ENCODE measurements at regions not wholly inside any gene's neighbourhood (a gene's known extent, or its start where the extent isn't known, plus 50 kb on each side); places are given as distances from the start of the nearest gene placed in this dataset.

DNA sequence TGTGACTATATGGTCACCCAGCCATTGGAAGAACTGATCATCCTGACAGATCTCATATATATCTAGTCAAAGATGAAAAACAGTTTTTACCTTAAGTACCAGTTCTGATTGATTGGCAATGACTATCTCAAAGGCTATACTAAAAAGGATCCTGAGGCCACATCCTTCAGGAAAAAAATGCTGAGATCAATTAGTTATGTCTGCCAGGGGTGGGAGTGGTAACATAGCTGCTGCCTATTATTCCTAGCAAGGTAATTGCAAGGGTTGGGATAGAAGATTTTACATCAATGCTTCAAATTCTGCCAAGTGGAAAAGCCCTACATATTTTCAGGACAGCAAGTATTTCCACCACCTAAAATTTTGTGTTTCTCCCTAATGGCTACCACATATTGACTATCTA lies 114.7 kb downstream of the C1D start:
- no peak overlapping the region for H2AFZ ChIP-seq (ENCODE audit: low read depth, low read length, poor library complexity, severe bottlenecking)
- no peaks in the 10 kb centered on the region for H4K20me1 ChIP-seq (ENCODE audit: insufficient read depth)
- no peak for ATAC-seq
- ChIA-PET RAD21 (ENCODE audit: low non-redundant PET in 1 of 2, low total read pairs in 2 of 2, uncharacterized antibody in 2 of 2, unreplicated experiment in 2 of 2) (no interaction called here), CTCF (no interaction called here), POLR2A (no interaction called here)
- DNase-seq (ENCODE audit: low read depth, low spot score), result no peak
- H3K79me2 ChIP-seq (ENCODE audit: insufficient read depth, low read length), result no peaks in the 10 kb centered on the region
- no peaks in the 10 kb centered on the region for H3K36me3 ChIP-seq (ENCODE audit: control insufficient read depth in 1 of 2, insufficient read depth in 2 of 2, low read length in 2 of 2)
- no peak overlapping the region for H3K4me2 ChIP-seq (ENCODE audit: low read length)
- peaks cover 0 to 3% of the 10 kb centered on the region in 2 experiments; a peak in 1 of 4 replicates for H3K9me3 ChIP-seq (ENCODE audit: control insufficient read depth in 1 of 2, insufficient read depth in 1 of 2, low read depth in 1 of 2, low read length in 2 of 2)
- H3K9me2 ChIP-seq (ENCODE audit: insufficient read depth), result no peaks in the 10 kb centered on the region
- no peak overlapping the region for H3K9ac ChIP-seq (ENCODE audit: low read length)
- H3K27ac ChIP-seq (ENCODE audit: low read depth, low read length), result no peak overlapping the region
- BruUV-seq (replicated peaks), result no TSS peak
- intact Hi-C loops (cut with micrococcal nuclease), result no loop called here
- TF ChIP-seq ELF1 (IDR thresholded peaks at IDR 0.05; ENCODE audit: borderline replicate concordance, low read depth) (no peak), TCF7L2 (IDR thresholded peaks at IDR 0.05; ENCODE audit: borderline replicate concordance, extremely low read depth, insufficient read depth, insufficient read length) (no peak), ZBTB33 (IDR thresholded peaks at IDR 0.05; ENCODE audit: extremely low read depth, insufficient replicate concordance, low read length) (no peak), FOSL1 (IDR thresholded peaks at IDR 0.05; ENCODE audit: low read depth) (no peak), ZFX (IDR thresholded peaks at IDR 0.05) (no peak)
- TF ChIP-seq, protein P1, sequence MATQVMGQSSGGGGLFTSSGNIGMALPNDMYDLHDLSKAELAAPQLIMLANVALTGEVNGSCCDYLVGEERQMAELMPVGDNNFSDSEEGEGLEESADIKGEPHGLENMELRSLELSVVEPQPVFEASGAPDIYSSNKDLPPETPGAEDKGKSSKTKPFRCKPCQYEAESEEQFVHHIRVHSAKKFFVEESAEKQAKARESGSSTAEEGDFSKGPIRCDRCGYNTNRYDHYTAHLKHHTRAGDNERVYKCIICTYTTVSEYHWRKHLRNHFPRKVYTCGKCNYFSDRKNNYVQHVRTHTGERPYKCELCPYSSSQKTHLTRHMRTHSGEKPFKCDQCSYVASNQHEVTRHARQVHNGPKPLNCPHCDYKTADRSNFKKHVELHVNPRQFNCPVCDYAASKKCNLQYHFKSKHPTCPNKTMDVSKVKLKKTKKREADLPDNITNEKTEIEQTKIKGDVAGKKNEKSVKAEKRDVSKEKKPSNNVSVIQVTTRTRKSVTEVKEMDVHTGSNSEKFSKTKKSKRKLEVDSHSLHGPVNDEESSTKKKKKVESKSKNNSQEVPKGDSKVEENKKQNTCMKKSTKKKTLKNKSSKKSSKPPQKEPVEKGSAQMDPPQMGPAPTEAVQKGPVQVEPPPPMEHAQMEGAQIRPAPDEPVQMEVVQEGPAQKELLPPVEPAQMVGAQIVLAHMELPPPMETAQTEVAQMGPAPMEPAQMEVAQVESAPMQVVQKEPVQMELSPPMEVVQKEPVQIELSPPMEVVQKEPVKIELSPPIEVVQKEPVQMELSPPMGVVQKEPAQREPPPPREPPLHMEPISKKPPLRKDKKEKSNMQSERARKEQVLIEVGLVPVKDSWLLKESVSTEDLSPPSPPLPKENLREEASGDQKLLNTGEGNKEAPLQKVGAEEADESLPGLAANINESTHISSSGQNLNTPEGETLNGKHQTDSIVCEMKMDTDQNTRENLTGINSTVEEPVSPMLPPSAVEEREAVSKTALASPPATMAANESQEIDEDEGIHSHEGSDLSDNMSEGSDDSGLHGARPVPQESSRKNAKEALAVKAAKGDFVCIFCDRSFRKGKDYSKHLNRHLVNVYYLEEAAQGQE (IDR thresholded peaks at IDR 0.05; ENCODE audit: low read depth), result no peak
- no peak overlapping the region for H3K4me3 ChIP-seq (replicated peaks in 1 of 2; ENCODE audit: low read depth in 1 of 2, low read length in 2 of 2)
- no peaks in the 10 kb centered on the region for H3K4me1 ChIP-seq (ENCODE audit: control insufficient read depth in 1 of 2, insufficient read depth in 2 of 2, low read length in 2 of 2)
- H3K27me3 ChIP-seq (ENCODE audit: insufficient read depth, low read length), result peaks cover 30% of the 10 kb centered on the region; the same call in 1 of the 2 replicates

All from HCT116 (cell line).